Glomerular endothelial cell (primary cell): ENCODE measurements at regions not wholly inside any gene's neighbourhood (a gene's known extent, or its start where the extent isn't known, plus 50 kb on each side); places are given as distances from the start of the nearest gene placed in this dataset.

Experiments
- DNase-seq: peaks from one replicate; pipeline ENCODE4 v3.0.0-alpha.2; 2011; ENCODE audit warnings: low read depth, low spot score; ENCODE audit errors: extremely low read depth

- DNase-seq: no peak
Observed at GRCh38 chr7:41384418-41384817, 318.5 kb downstream of the INHBA start.

- no peak for DNase-seq
Observed at GRCh38 chr7:41383596-41383995, 319.3 kb downstream of the INHBA start.

GRCh38 chr7:41378156-41378555 is 324.7 kb downstream of the INHBA start:
- no peak for DNase-seq

GRCh38 chr7:41375582-41375981 is 327.3 kb downstream of the INHBA start:
- DNase-seq: no peak

- DNase-seq: no peak
Observed at GRCh38 chr7:41374150-41374848, 328.6 kb downstream of the INHBA start.

GRCh38 chr7:41367967-41368882 is 334.7 kb downstream of the INHBA start:
- DNase-seq: no peak

- no peak for DNase-seq
Observed at GRCh38 chr7:41351091-41351490, 351.8 kb downstream of the INHBA start.

- no peak for DNase-seq
Observed at GRCh38 chr7:41346878-41347277, 356.0 kb downstream of the INHBA start.

GRCh38 chr7:41339913-41340676 is 362.8 kb downstream of the INHBA start:
- no peak for DNase-seq

- no peak for DNase-seq
Observed at GRCh38 chr7:41336981-41337380, 365.9 kb downstream of the INHBA start.

GRCh38 chr7:41336455-41336952 is 366.4 kb downstream of the INHBA start:
- no peak for DNase-seq

- DNase-seq: no peak
Observed at GRCh38 chr7:41334071-41334862, 368.6 kb downstream of the INHBA start.

GRCh38 chr7:41333511-41333910 is 369.4 kb downstream of the INHBA start:
- no peak for DNase-seq

- DNase-seq: no peak
Observed at GRCh38 chr7:41331194-41331593, 371.7 kb downstream of the INHBA start.

GRCh38 chr7:41328544-41328943 is 374.3 kb downstream of the INHBA start:
- no peak for DNase-seq

- no peak for DNase-seq
Observed at GRCh38 chr7:41328131-41328530, 374.8 kb downstream of the INHBA start.

GRCh38 chr7:41326616-41327015 is 376.3 kb downstream of the INHBA start:
- DNase-seq: no peak

GRCh38 chr7:41323806-41324205 is 379.1 kb downstream of the INHBA start:
- no peak for DNase-seq

- DNase-seq: no peak
Observed at GRCh38 chr7:41319581-41319980, 383.3 kb downstream of the INHBA start.

GRCh38 chr7:41316410-41316809 is 386.5 kb downstream of the INHBA start:
- no peak for DNase-seq
